ENCODE measurements at regions not wholly inside any gene's neighbourhood (a gene's known extent, or its start where the extent isn't known, plus 50 kb on each side); places are given as distances from the start of the nearest gene placed in this dataset.

GRCh38 chrX:3257471-3257870, 89.0 kb downstream of the MXRA5 start:
- POLR2A ChIA-PET = no interaction called here
- Mint-ChIP-seq H3K4me1 (no peaks in the 10 kb centered on the region), H3K4me3 (no peak overlapping the region), H3K36me3 (ENCODE audit: low read depth) (no peaks in the 10 kb centered on the region), H3K27ac (no peak overlapping the region), H3K9me3 (no peaks in the 10 kb centered on the region), H3K27me3 (no peaks in the 10 kb centered on the region)
- CTCF ChIA-PET = no interaction called here
- no peak for DNase-seq

GRCh38 chrX:3256868-3257267, 89.6 kb downstream of the MXRA5 start:
- H3K36me3 Mint-ChIP-seq (ENCODE audit: low read depth) = no peaks in the 10 kb centered on the region
- no peaks in the 10 kb centered on the region for H3K9me3 Mint-ChIP-seq
- H3K4me3 Mint-ChIP-seq = no peak overlapping the region
- CTCF ChIA-PET = no interaction called here
- H3K27me3 Mint-ChIP-seq = no peaks in the 10 kb centered on the region
- H3K4me1 Mint-ChIP-seq = no peaks in the 10 kb centered on the region
- POLR2A ChIA-PET = no interaction called here
- no peak for DNase-seq
- no peak overlapping the region for H3K27ac Mint-ChIP-seq

- H3K27ac Mint-ChIP-seq = no peak overlapping the region
- H3K36me3 Mint-ChIP-seq (ENCODE audit: low read depth) = no peaks in the 10 kb centered on the region
- no peak overlapping the region for H3K4me3 Mint-ChIP-seq
- no peaks in the 10 kb centered on the region for H3K9me3 Mint-ChIP-seq
- POLR2A ChIA-PET = no interaction called here
- H3K27me3 Mint-ChIP-seq = no peaks in the 10 kb centered on the region
- H3K4me1 Mint-ChIP-seq = no peaks in the 10 kb centered on the region
- no peak for DNase-seq
- CTCF ChIA-PET = no interaction called here
These were observed 93.7 kb downstream of the MXRA5 start for GRCh38 chrX:3252744-3253143.

- H3K9me3 Mint-ChIP-seq = no peaks in the 10 kb centered on the region
- no peak overlapping the region for H3K4me3 Mint-ChIP-seq
- ChIA-PET POLR2A (no interaction called here), CTCF (no interaction called here)
- no peak overlapping the region for H3K27ac Mint-ChIP-seq
- no peaks in the 10 kb centered on the region for H3K27me3 Mint-ChIP-seq
- H3K36me3 Mint-ChIP-seq (ENCODE audit: low read depth) = no peaks in the 10 kb centered on the region
- H3K4me1 Mint-ChIP-seq = no peaks in the 10 kb centered on the region
- DNase-seq = no peak
These were observed 95.5 kb downstream of the MXRA5 start for GRCh38 chrX:3250966-3251365.

GRCh38 chrX:3244955-3245354, 101.5 kb downstream of the MXRA5 start:
- Mint-ChIP-seq H3K36me3 (ENCODE audit: low read depth) (no peaks in the 10 kb centered on the region), H3K4me1 (no peaks in the 10 kb centered on the region), H3K9me3 (no peaks in the 10 kb centered on the region), H3K27me3 (no peaks in the 10 kb centered on the region), H3K4me3 (no peak overlapping the region), H3K27ac (no peak overlapping the region)
- ChIA-PET POLR2A (no interaction called here), CTCF (no interaction called here)
- DNase-seq = no peak

- no peak overlapping the region for H3K27ac Mint-ChIP-seq
- H3K4me1 Mint-ChIP-seq = no peaks in the 10 kb centered on the region
- CTCF ChIA-PET = no interaction called here
- POLR2A ChIA-PET = no interaction called here
- DNase-seq = no peak
- H3K4me3 Mint-ChIP-seq = no peak overlapping the region
- no peaks in the 10 kb centered on the region for H3K36me3 Mint-ChIP-seq (ENCODE audit: low read depth)
- H3K9me3 Mint-ChIP-seq = no peaks in the 10 kb centered on the region
- H3K27me3 Mint-ChIP-seq = no peaks in the 10 kb centered on the region
These were observed 102.2 kb downstream of the MXRA5 start for GRCh38 chrX:3244203-3244743.

- H3K9me3 Mint-ChIP-seq = peaks cover 1% of the 10 kb centered on the region
- POLR2A ChIA-PET = no interaction called here
- no peak overlapping the region for H3K4me3 Mint-ChIP-seq
These were observed 114.1 kb downstream of the MXRA5 start for GRCh38 chrX:3232262-3232923.

GRCh38 chrX:3231766-3232165, 114.7 kb downstream of the MXRA5 start:
- Mint-ChIP-seq H3K27ac (no peak overlapping the region), H3K9me3 (peaks cover 1% of the 10 kb centered on the region), H3K36me3 (ENCODE audit: low read depth) (no peaks in the 10 kb centered on the region), H3K4me3 (no peak overlapping the region), H3K4me1 (no peaks in the 10 kb centered on the region), H3K27me3 (no peaks in the 10 kb centered on the region)
- DNase-seq = no peak
- ChIA-PET POLR2A (no interaction called here), CTCF (no interaction called here)

More at GRCh38 chrX:3232262-3232923, 114.1 kb downstream of the MXRA5 start:
- Mint-ChIP-seq H3K27me3 (no peaks in the 10 kb centered on the region), H3K4me1 (no peaks in the 10 kb centered on the region), H3K36me3 (ENCODE audit: low read depth) (no peaks in the 10 kb centered on the region), H3K27ac (no peak overlapping the region)
- CTCF ChIA-PET = no interaction called here
- no peak for DNase-seq

- DNase-seq = no peak
- Mint-ChIP-seq H3K4me3 (no peak overlapping the region), H3K9me3 (no peaks in the 10 kb centered on the region), H3K4me1 (no peaks in the 10 kb centered on the region), H3K36me3 (ENCODE audit: low read depth) (no peaks in the 10 kb centered on the region), H3K27ac (no peak overlapping the region), H3K27me3 (no peaks in the 10 kb centered on the region)
- POLR2A ChIA-PET = no interaction called here
- CTCF ChIA-PET = no interaction called here
These were observed 116.0 kb downstream of the MXRA5 start for GRCh38 chrX:3230496-3230895.

- POLR2A ChIA-PET = no interaction called here
- CTCF ChIA-PET = no interaction called here
- no peaks in the 10 kb centered on the region for H3K9me3 Mint-ChIP-seq
- H3K27ac Mint-ChIP-seq = no peak overlapping the region
- no peak for DNase-seq
- H3K4me3 Mint-ChIP-seq = no peak overlapping the region
- no peaks in the 10 kb centered on the region for H3K27me3 Mint-ChIP-seq
- no peaks in the 10 kb centered on the region for H3K4me1 Mint-ChIP-seq
- H3K36me3 Mint-ChIP-seq (ENCODE audit: low read depth) = no peaks in the 10 kb centered on the region
These were observed 118.9 kb downstream of the MXRA5 start for GRCh38 chrX:3227526-3227925.

- POLR2A ChIA-PET = no interaction called here
- Mint-ChIP-seq H3K4me1 (no peaks in the 10 kb centered on the region), H3K36me3 (ENCODE audit: low read depth) (no peaks in the 10 kb centered on the region), H3K9me3 (no peaks in the 10 kb centered on the region), H3K4me3 (no peak overlapping the region), H3K27ac (no peak overlapping the region), H3K27me3 (no peaks in the 10 kb centered on the region)
- DNase-seq = no peak
- CTCF ChIA-PET = no interaction called here
These were observed 120.4 kb downstream of the MXRA5 start for GRCh38 chrX:3226087-3226486.

- Mint-ChIP-seq H3K27ac (no peak overlapping the region), H3K27me3 (no peaks in the 10 kb centered on the region), H3K36me3 (ENCODE audit: low read depth) (no peaks in the 10 kb centered on the region), H3K9me3 (no peaks in the 10 kb centered on the region), H3K4me1 (no peaks in the 10 kb centered on the region), H3K4me3 (no peak overlapping the region)
- POLR2A ChIA-PET = interaction anchor here (0.6 kb wide), 1 partner anchor 142 kb away, joined by 4 read pairs; no protein-coding TSS in a partner anchor
- no peak for DNase-seq
- CTCF ChIA-PET = no interaction called here
These were observed 124.8 kb downstream of the MXRA5 start for GRCh38 chrX:3221643-3222042.

GRCh38 chrX:3219667-3220066, 126.8 kb downstream of the MXRA5 start:
- Mint-ChIP-seq H3K27ac (no peak overlapping the region), H3K36me3 (ENCODE audit: low read depth) (no peaks in the 10 kb centered on the region), H3K4me3 (no peak overlapping the region), H3K27me3 (no peaks in the 10 kb centered on the region), H3K4me1 (no peaks in the 10 kb centered on the region), H3K9me3 (peaks cover 4% of the 10 kb centered on the region)
- ChIA-PET POLR2A (no interaction called here), CTCF (interaction anchor here (0.6 kb wide), 1 partner anchor 61 kb away, joined by 3 read pairs; no protein-coding TSS in a partner anchor)
- no peak for DNase-seq

- Mint-ChIP-seq H3K27me3 (no peaks in the 10 kb centered on the region), H3K36me3 (ENCODE audit: low read depth) (no peaks in the 10 kb centered on the region), H3K27ac (no peak overlapping the region), H3K4me3 (no peak overlapping the region), H3K9me3 (peaks cover 4% of the 10 kb centered on the region), H3K4me1 (no peaks in the 10 kb centered on the region)
- ChIA-PET POLR2A (no interaction called here), CTCF (interaction anchor here (0.6 kb wide), 1 partner anchor 60 kb away, joined by 3 read pairs; no protein-coding TSS in a partner anchor)
- no peak for DNase-seq
These were observed 127.2 kb downstream of the MXRA5 start for GRCh38 chrX:3219231-3219630.
